SH-SY5Y (cell line): ENCODE measurements at regions not wholly inside any gene's neighbourhood (a gene's known extent, or its start where the extent isn't known, plus 50 kb on each side); places are given as distances from the start of the nearest gene placed in this dataset.

ENCODE experiments used
- GATA2 ChIP-seq: IDR thresholded peaks from 2 replicates; pipeline ENCODE4 v1.6.1; 2011; ENCODE audit warnings: mild to moderate bottlenecking, low read depth, low read length
- GATA3 ChIP-seq: IDR thresholded peaks from 2 replicates; pipeline ENCODE4 v1.6.1; 2011; ENCODE audit warnings: low read depth, mild to moderate bottlenecking, low read length, moderate library complexity

- TF ChIP-seq GATA3, result no peak
- TF ChIP-seq GATA2, result no peak
Observed at GRCh38 chr22:22787786-22788459, 99.7 kb upstream of the IGLL5 start.
